Endothelial cell of umbilical vein (primary cell): ENCODE measurements at regions not wholly inside any gene's neighbourhood (a gene's known extent, or its start where the extent isn't known, plus 50 kb on each side); places are given as distances from the start of the nearest gene placed in this dataset.

Experiments used
- BruUV-seq: library from RNA; stranded (reverse); fragments of 400-500 nt; replicated peaks from 2 replicates; lab custom pipeline; 2021; lab: Mats Ljungman, UMichigan
- CTCF ChIA-PET: fragments of 300-600, 350-600 bp; sonication (Branson Sonifier 250); formaldehyde crosslinking; loops from one replicate; lab custom pipeline; 2021; ENCODE audit warnings: antibody characterized with exemption, inconsistent platforms; lab: Charles Lee
- POLR2A ChIA-PET: fragments of 300-600, 350-600 bp; sonication (Branson Sonifier 250); formaldehyde crosslinking; loops from one replicate; lab custom pipeline; 2021; ENCODE audit warnings: antibody characterized with exemption, inconsistent platforms; lab: Charles Lee
- DNase-seq: peaks from one replicate; pipeline ENCODE4 v3.0.0-alpha.2; 2011; ENCODE audit warnings: low read depth, low spot score
- FAIRE-seq: peaks from 2 replicates; lab custom pipeline; 2011; peaks lifted over from hg19 to GRCh38; lab: Jason Lieb, UNC
- H2AFZ ChIP-seq: 2 replicates; pipeline ENCODE4 v1.6.0; 2012; ENCODE audit warnings: low read depth, low read length, control low read depth, inconsistent platforms
- H3K27ac ChIP-seq: 2 replicates; pipeline ENCODE4 v1.5.1; 2011; ENCODE audit warnings: low read depth, mild to moderate bottlenecking, control low read depth, low read length, moderate library complexity; ENCODE audit not compliant: insufficient read depth
- H3K27me3 ChIP-seq, 2 experiments: 2 replicates each; pipeline versions ENCODE4 v1.6.0 to v1.6.1; 2011; ENCODE audit warnings: low read length in 2 of 2, mixed read lengths in 1 of 2; ENCODE audit not compliant: control insufficient read depth in 2 of 2, insufficient read depth in 2 of 2
- H3K36me3 ChIP-seq, 2 experiments: 2 replicates in 1 of 2; 3 replicates in 1 of 2; pipeline ENCODE4 v1.5.1; 2011; ENCODE audit warnings: low read length in 2 of 2, mild to moderate bottlenecking in 1 of 2, moderate library complexity in 1 of 2; ENCODE audit not compliant: control insufficient read depth in 2 of 2, insufficient read depth in 2 of 2; ENCODE audit errors: extremely low read depth in 1 of 2
- H3K4me1 ChIP-seq: 3 replicates; pipeline ENCODE4 v1.5.1; 2011; ENCODE audit warnings: mild to moderate bottlenecking, low read length; ENCODE audit not compliant: control insufficient read depth, insufficient read depth; ENCODE audit errors: extremely low read depth
- H3K4me2 ChIP-seq: 2 replicates; pipeline ENCODE4 v1.6.1; 2011; ENCODE audit warnings: low read length, control low read depth, mixed read lengths; ENCODE audit not compliant: insufficient read depth
- H3K4me3 ChIP-seq, 3 experiments: fragments of 200-600 bp in 1 of 3; sonication (generic), shearing (Covaris generic) in 1 of 3; replicated peaks in 1 of 3; 2 replicates each; pipeline ENCODE4 v1.5.1; 2011 to 2016; ENCODE audit warnings: control low read depth in 3 of 3, low read length in 3 of 3, mild to moderate bottlenecking in 2 of 3, inconsistent platforms in 1 of 3, low read depth in 1 of 3, moderate library complexity in 1 of 3; ENCODE audit not compliant: insufficient read depth in 1 of 3
- H3K79me2 ChIP-seq: 2 replicates; pipeline ENCODE4 v1.6.0; 2012; ENCODE audit warnings: low read length, inconsistent platforms; ENCODE audit not compliant: control insufficient read depth, insufficient read depth
- H3K9ac ChIP-seq: replicated peaks from 2 replicates; pipeline ENCODE3; 2011; ENCODE audit warnings: low read length, control low read depth; ENCODE audit not compliant: insufficient read depth; ENCODE audit errors: extremely low read depth
- H3K9me1 ChIP-seq: replicated peaks from 3 replicates; pipeline ENCODE4 v1.6.0; 2011; ENCODE audit warnings: mild to moderate bottlenecking, low read length; ENCODE audit not compliant: control insufficient read depth, insufficient read depth; ENCODE audit errors: extremely low read depth
- H3K9me3 ChIP-seq: replicated peaks from 2 replicates; pipeline ENCODE4 v1.5.1; 2012; ENCODE audit warnings: low read length, inconsistent platforms; ENCODE audit not compliant: control insufficient read depth, insufficient read depth
- H4K20me1 ChIP-seq: replicated peaks from 2 replicates; pipeline ENCODE3; 2011; ENCODE audit warnings: mild to moderate bottlenecking, low read length; ENCODE audit not compliant: control insufficient read depth, insufficient read depth; ENCODE audit errors: extremely low read depth
- CTCF ChIP-seq, 2 donors: IDR thresholded peaks; 1 replicate in 1 of 2; 2 replicates in 1 of 2; pipeline ENCODE4 v1.5.1; 2011; ENCODE audit warnings: low read length in 2 of 2, mild to moderate bottlenecking in 2 of 2, moderate library complexity in 2 of 2, control low read depth in 1 of 2, inconsistent platforms in 1 of 2, low read depth in 1 of 2; ENCODE audit not compliant: insufficient read depth in 1 of 2; ENCODE audit errors: extremely low read depth in 1 of 2
- EZH2 ChIP-seq: IDR thresholded peaks from 2 replicates; pipeline ENCODE4 v1.6.1; 2012; ENCODE audit warnings: borderline replicate concordance, low read depth, mild to moderate bottlenecking, moderate library complexity, low read length, inconsistent platforms; ENCODE audit not compliant: severe bottlenecking
- FOS ChIP-seq: IDR thresholded peaks from 2 replicates; pipeline ENCODE4 v1.6.1; 2011; ENCODE audit warnings: mild to moderate bottlenecking, low read length, moderate library complexity, borderline replicate concordance; ENCODE audit not compliant: insufficient read depth
- JUN ChIP-seq: IDR thresholded peaks from 2 replicates; pipeline ENCODE4 v1.6.1; 2011; ENCODE audit warnings: borderline replicate concordance, low read depth; ENCODE audit not compliant: insufficient read length, insufficient read depth
- MAX ChIP-seq: IDR thresholded peaks from 2 replicates; pipeline ENCODE4 v1.6.1; 2011; ENCODE audit not compliant: insufficient read depth, insufficient read length
- MYC ChIP-seq: IDR thresholded peaks from one replicate; pipeline ENCODE4 v1.6.1; 2011; ENCODE audit warnings: mild to moderate bottlenecking, low read depth, low read length
- POLR2A ChIP-seq: IDR thresholded peaks from 2 replicates; pipeline ENCODE4 v1.6.1; 2012; ENCODE audit warnings: low read depth, mild to moderate bottlenecking, control low read depth, low read length
- POLR2AphosphoS5 ChIP-seq: IDR thresholded peaks from 2 replicates; pipeline ENCODE4 v1.6.1; 2012; ENCODE audit warnings: low read depth, mild to moderate bottlenecking, control low read depth, low read length, moderate library complexity; ENCODE audit not compliant: insufficient read depth
- dilution Hi-C: fragments of 300-500 bp; cut with MboI; formaldehyde crosslinking; loops from one replicate; pipeline ENCODE4 v1.15.0; 2019; ENCODE audit warnings: low sequenced_read_pairs; ENCODE audit not compliant: extremely low pct_ligation_motif_present
- intact Hi-C: fragments of 100-400 bp; cut with micrococcal nuclease; formaldehyde crosslinking; loops from one replicate; pipeline ENCODE4 v1.10.0; 2022

GRCh38 chr2:66252109-66252508 is 182.8 kb upstream of the MEIS1 start:
- Histone ChIP-seq H3K36me3 (no peaks in the 10 kb centered on the region), H3K9me1 (no peaks in the 10 kb centered on the region), H3K4me2 (no peak overlapping the region), H2AFZ (no peak overlapping the region), H3K4me1 (no peaks in the 10 kb centered on the region), H3K27ac (no peak overlapping the region), H4K20me1 (no peaks in the 10 kb centered on the region), H3K27me3 (no peaks in the 10 kb centered on the region), H3K79me2 (no peaks in the 10 kb centered on the region), H3K4me3 (no peak overlapping the region), H3K9ac (no peak overlapping the region), H3K9me3 (no peaks in the 10 kb centered on the region)
- TF ChIP-seq MAX (no peak), POLR2AphosphoS5 (no peak), JUN (no peak), CTCF (IDR thresholded peaks at IDR 0.05; ENCODE audit: extremely low read depth in 1 of 2, insufficient read depth in 1 of 2, low read depth in 1 of 2, low read length in 2 of 2) (no peak), EZH2 (no peak), FOS (no peak), MYC (no peak), POLR2A (no peak)
- dilution Hi-C loops (no loop called here), intact Hi-C loops (no loop called here)
- BruUV-seq = no TSS peak
- no peak for DNase-seq
- ChIA-PET POLR2A (no interaction called here), CTCF (no interaction called here)
- FAIRE-seq = no peak
